ENCODE measurements at regions not wholly inside any gene's neighbourhood (a gene's known extent, or its start where the extent isn't known, plus 50 kb on each side); places are given as distances from the start of the nearest gene placed in this dataset.

GRCh38 chr15:26182441-26182840, 319.3 kb upstream of the ATP10A start:
- no peak for DNase-seq (ENCODE audit: low spot score)

GRCh38 chr15:26179906-26180305, 316.8 kb upstream of the ATP10A start:
- no peak for DNase-seq (ENCODE audit: low spot score)

- no peak for DNase-seq (ENCODE audit: low spot score)
Measured at GRCh38 chr15:26178640-26179220, 315.6 kb upstream of the ATP10A start.

- no peak for DNase-seq (ENCODE audit: low spot score)
Measured at GRCh38 chr15:26177816-26178215, 314.7 kb upstream of the ATP10A start.

- no peak for DNase-seq (ENCODE audit: low spot score)
Measured at GRCh38 chr15:26176831-26177230, 313.7 kb upstream of the ATP10A start.

- no peak for DNase-seq (ENCODE audit: low spot score)
Measured at GRCh38 chr15:26171266-26171665, 308.1 kb upstream of the ATP10A start.

GRCh38 chr15:26166429-26166828, 303.3 kb upstream of the ATP10A start:
- DNase-seq (ENCODE audit: low spot score): no peak

GRCh38 chr15:26165546-26165945, 302.4 kb upstream of the ATP10A start:
- DNase-seq (ENCODE audit: low spot score): no peak

GRCh38 chr15:26160343-26160742, 297.2 kb upstream of the ATP10A start:
- DNase-seq (ENCODE audit: low spot score): no peak

GRCh38 chr15:26158176-26158575, 295.0 kb upstream of the ATP10A start:
- DNase-seq (ENCODE audit: low spot score): no peak

- no peak for DNase-seq (ENCODE audit: low spot score)
Measured at GRCh38 chr15:26157081-26157480, 294.0 kb upstream of the ATP10A start.

- DNase-seq (ENCODE audit: low spot score): no peak
Measured at GRCh38 chr15:26156051-26156450, 292.9 kb upstream of the ATP10A start.

GRCh38 chr15:26148156-26148860, 285.2 kb upstream of the ATP10A start:
- no peak for DNase-seq (ENCODE audit: low spot score)

- DNase-seq (ENCODE audit: low spot score): no peak
Measured at GRCh38 chr15:26146202-26146601, 283.1 kb upstream of the ATP10A start.

- no peak for DNase-seq (ENCODE audit: low spot score)
Measured at GRCh38 chr15:26145796-26146195, 282.7 kb upstream of the ATP10A start.

- DNase-seq (ENCODE audit: low spot score): no peak
Measured at GRCh38 chr15:26144836-26145235, 281.7 kb upstream of the ATP10A start.

GRCh38 chr15:26143221-26143620, 280.1 kb upstream of the ATP10A start:
- no peak for DNase-seq (ENCODE audit: low spot score)

GRCh38 chr15:26134812-26135211, 271.7 kb upstream of the ATP10A start:
- no peak for DNase-seq (ENCODE audit: low spot score)

- no peak for DNase-seq (ENCODE audit: low spot score)
Measured at GRCh38 chr15:26134152-26134551, 271.0 kb upstream of the ATP10A start.

GRCh38 chr15:26132811-26133210, 269.7 kb upstream of the ATP10A start:
- DNase-seq (ENCODE audit: low spot score): no peak

- no peak for DNase-seq (ENCODE audit: low spot score)
Measured at GRCh38 chr15:26129852-26130251, 266.7 kb upstream of the ATP10A start.

- DNase-seq (ENCODE audit: low spot score): peak; percentile 70
Measured at GRCh38 chr15:26128611-26129140, 265.5 kb upstream of the ATP10A start.

- no peak for DNase-seq (ENCODE audit: low spot score)
Measured at GRCh38 chr15:26126819-26127387, 263.8 kb upstream of the ATP10A start.
